SH-SY5Y (cell line): ENCODE measurements at regions not wholly inside any gene's neighbourhood (a gene's known extent, or its start where the extent isn't known, plus 50 kb on each side); places are given as distances from the start of the nearest gene placed in this dataset.

Source experiments
- GATA2 ChIP-seq: IDR thresholded peaks from 2 replicates; pipeline ENCODE4 v1.6.1; 2011; ENCODE audit warnings: mild to moderate bottlenecking, low read depth, low read length
- GATA3 ChIP-seq: IDR thresholded peaks from 2 replicates; pipeline ENCODE4 v1.6.1; 2011; ENCODE audit warnings: low read depth, mild to moderate bottlenecking, low read length, moderate library complexity

DNA sequence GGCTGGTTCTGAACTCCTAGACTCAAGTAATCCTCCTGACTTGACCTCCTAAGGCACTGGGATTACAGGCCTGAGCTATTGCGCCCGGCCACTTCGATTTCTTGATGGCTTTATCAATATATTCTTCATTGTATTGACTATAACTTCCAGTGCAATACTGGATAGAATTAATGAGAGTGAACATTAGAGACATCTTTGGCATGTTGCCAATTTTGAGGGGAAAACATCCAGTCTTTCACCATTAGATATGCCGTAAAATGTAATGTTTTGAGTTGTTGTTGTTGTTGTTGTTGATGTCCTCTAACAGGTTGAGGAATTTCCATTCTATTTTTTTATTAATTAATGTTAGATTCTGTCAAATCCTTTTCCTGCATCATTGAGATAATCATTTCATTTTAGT, 578.9 kb downstream of the ZWINT start:
- TF ChIP-seq GATA3 (no peak), GATA2 (no peak)

GRCh38 chr10:55766212-55766611, 594.8 kb downstream of the ZWINT start:
- TF ChIP-seq GATA2 (no peak), GATA3 (no peak)

DNA sequence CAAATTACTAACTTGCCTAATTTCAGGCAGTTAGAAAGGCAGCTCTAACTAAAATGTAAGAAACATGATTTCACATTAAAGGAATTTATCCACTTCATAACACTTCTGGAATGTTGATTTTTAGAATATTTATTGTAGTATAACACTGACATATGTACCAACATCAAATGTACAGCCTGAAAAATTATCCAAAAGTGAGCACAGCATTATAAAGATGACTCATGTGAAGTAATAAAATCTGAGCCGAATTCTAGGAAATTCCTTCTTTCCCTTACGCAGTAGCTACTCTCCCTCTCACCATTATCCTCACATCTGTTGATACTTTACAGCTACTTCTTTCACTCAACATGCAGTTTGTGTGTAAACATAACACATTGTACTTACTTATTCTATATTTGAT, 610.6 kb downstream of the ZWINT start:
- no peak for TF ChIP-seq GATA2
- TF ChIP-seq GATA3, result no peak

- TF ChIP-seq GATA2 (no peak), GATA3 (no peak)
These were observed 613.8 kb downstream of the ZWINT start for GRCh38 chr10:55747244-55747643.

GRCh38 chr10:55746002-55746401, 615.1 kb downstream of the ZWINT start:
- TF ChIP-seq GATA2 (no peak), GATA3 (no peak)

GRCh38 chr10:55742487-55742886, 618.6 kb downstream of the ZWINT start:
- TF ChIP-seq GATA3, result no peak
- no peak for TF ChIP-seq GATA2

GRCh38 chr10:55740110-55740509, 620.9 kb downstream of the ZWINT start:
- TF ChIP-seq GATA3 (no peak), GATA2 (no peak)

GRCh38 chr10:55734112-55734511, 626.9 kb downstream of the ZWINT start:
- no peak for TF ChIP-seq GATA2
- TF ChIP-seq GATA3, result no peak

GRCh38 chr10:55704950-55705349, 656.1 kb downstream of the ZWINT start:
- no peak for TF ChIP-seq GATA2
- TF ChIP-seq GATA3, result no peak

DNA sequence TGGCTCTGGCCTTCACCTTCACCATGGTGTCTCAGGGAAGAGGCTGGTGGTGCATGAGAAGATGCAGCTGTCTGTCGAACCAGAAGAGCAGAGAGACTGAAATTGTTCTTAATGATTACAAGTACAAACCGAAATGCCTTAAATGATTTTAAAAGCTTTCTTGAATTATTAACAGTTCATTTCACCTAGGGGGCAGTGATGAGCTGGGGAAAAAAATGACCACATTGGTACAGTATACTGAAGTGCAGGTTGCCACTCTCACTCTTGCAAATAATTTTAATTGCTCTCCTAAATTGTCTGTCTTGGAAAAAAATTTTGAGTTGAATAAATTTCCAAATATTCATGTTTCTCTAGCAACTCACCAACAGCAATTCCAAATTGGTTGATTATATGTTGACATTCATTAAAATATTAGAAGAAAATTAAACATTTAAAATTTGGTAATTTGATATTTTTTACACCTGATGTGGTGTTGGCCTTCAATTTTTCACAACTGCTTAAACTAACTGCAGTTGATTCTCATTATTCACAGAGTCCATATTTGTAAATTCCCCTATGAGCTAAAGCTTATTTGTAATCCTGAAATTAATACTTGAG, 692.6 kb downstream of the ZWINT start:
- TF ChIP-seq GATA2, result no peak
- TF ChIP-seq GATA3, result no peak

DNA sequence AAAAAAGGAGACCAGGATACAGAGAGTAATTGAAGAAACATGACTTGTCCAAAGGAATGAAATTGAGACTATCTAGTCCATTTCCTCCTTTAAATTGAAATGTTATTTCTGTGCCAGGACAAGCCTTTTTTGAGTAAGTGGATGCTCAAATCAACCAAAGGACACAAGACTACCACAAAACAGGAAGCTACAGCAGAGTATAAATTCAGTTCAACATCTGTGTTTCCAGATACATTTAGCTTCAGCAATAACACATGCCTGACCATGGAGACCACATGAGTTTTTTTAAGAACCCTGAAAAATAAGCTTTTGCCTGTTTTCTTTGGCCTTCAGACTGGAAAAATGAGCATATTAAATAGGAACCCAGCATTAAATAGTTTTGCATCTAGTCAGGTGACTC, 707.5 kb downstream of the ZWINT start:
- TF ChIP-seq GATA3 (no peak), GATA2 (no peak)

- no peak for TF ChIP-seq GATA3
- no peak for TF ChIP-seq GATA2
These were observed 719.5 kb downstream of the ZWINT start for GRCh38 chr10:55641601-55642000.

DNA sequence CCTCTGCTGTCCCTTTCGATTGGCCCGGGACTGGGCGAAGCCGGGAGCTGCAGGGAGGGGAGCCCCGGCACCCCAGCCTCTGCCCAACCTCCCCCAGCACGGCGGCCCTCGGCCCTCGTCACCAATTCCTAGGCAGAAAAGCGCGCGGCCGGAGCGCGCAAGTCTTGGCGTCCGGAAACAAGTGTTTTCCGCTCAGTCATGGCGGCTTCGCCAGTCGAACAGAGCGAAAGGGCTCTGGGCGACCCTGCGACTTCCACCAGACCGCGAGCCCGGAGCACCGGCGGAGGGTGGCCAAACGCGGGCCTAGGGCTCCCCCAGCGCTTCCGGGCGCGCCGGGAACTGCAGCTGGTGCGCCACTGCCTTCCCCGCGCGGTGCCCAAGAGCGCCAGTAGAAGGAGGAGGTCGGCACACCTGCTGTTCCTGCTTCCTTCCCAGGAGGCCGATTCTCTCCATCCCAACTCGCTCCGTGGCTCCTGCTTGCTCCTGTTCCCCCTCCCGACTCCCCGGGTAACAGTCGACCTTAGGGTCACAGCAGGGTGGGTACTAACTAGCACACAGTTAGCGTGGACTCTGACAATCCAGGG, 729.9 kb downstream of the ZWINT start:
- TF ChIP-seq GATA2, result no peak
- no peak for TF ChIP-seq GATA3

GRCh38 chr10:55630491-55631056, 730.5 kb downstream of the ZWINT start:
- TF ChIP-seq GATA3, result no peak
- no peak for TF ChIP-seq GATA2

- no peak for TF ChIP-seq GATA3
- TF ChIP-seq GATA2, result no peak
These were observed 731.1 kb downstream of the ZWINT start for GRCh38 chr10:55629793-55630490.
